ENCODE measurements at regions not wholly inside any gene's neighbourhood (a gene's known extent, or its start where the extent isn't known, plus 50 kb on each side); places are given as distances from the start of the nearest gene placed in this dataset.

- intact Hi-C loops (cut with DNase I; ENCODE audit: low total_unique reads): no loop called here
Observed at GRCh38 chr3:72241525-72241924, 456.6 kb upstream of the PROK2 start.

DNA sequence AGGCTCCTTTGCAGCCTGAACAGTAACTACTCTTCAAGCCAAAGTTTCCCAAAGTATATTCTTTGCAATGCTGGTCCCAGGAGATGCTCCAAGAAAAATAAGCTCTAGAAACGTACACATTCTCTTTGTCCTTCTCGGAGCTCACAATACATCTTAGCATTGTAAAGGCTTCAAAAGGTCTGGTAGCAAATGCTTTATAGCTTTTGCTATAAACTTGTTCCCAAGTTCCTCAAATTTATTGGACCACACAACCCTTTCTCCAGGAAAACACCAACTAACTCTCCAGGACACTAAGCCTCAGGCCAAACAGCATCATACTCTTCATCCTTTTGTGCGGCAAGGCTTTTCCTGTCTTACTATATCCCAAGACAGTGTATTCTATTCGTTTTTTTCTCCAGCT is 455.6 kb upstream of the PROK2 start:
- TF ChIP-seq POLR2A (IDR thresholded peaks at IDR 0.05): no peak
- no peak for TF ChIP-seq EP300 (IDR thresholded peaks at IDR 0.05; ENCODE audit: low read depth)
- no peak for DNase-seq
- Histone ChIP-seq H3K36me3 (no peaks in the 10 kb centered on the region), H3K4me3 (no peak overlapping the region), H3K27me3 (no peaks in the 10 kb centered on the region), H3K9me3 (no peaks in the 10 kb centered on the region), H3K4me1 (peaks cover 0 to 22% (median under 1%) of the 10 kb centered on the region in 4 donors), H3K27ac (no peak overlapping the region)
- intact Hi-C loops (cut with DNase I; ENCODE audit: low total_unique reads) (no loop called here), in situ Hi-C loops (cut with MboI; ENCODE audit: low pct_ligation_motif_present in 1 of 4, low pct_unique_long_range_greater_than_20kb in 1 of 4, low sequenced_read_pairs in 3 of 4) (no loop called here)
- 48 to 73% methylated on average over 2 to 4 of the region's 4 CpGs for WGBS, 2 donors (ENCODE audit: low coverage in 1 of 2)

More at GRCh38 chr3:72241525-72241924, 456.6 kb upstream of the PROK2 start:
- WGBS, 2 donors (ENCODE audit: low coverage in 1 of 2): 67 to 88% methylated on average over 1 of the region's 1 CpG
- Histone ChIP-seq H3K36me3 (no peaks in the 10 kb centered on the region), H3K4me1 (peaks cover 0 to 23% (median 4%) of the 10 kb centered on the region in 4 donors), H3K27ac (no peak overlapping the region), H3K9me3 (no peaks in the 10 kb centered on the region), H3K27me3 (no peaks in the 10 kb centered on the region), H3K4me3 (no peak overlapping the region)
- no peak for DNase-seq
- in situ Hi-C loops (cut with MboI; ENCODE audit: low pct_ligation_motif_present in 1 of 4, low pct_unique_long_range_greater_than_20kb in 1 of 4, low sequenced_read_pairs in 3 of 4): no loop called here
- TF ChIP-seq EP300 (IDR thresholded peaks at IDR 0.05; ENCODE audit: low read depth): no peak
- TF ChIP-seq, protein P1, sequence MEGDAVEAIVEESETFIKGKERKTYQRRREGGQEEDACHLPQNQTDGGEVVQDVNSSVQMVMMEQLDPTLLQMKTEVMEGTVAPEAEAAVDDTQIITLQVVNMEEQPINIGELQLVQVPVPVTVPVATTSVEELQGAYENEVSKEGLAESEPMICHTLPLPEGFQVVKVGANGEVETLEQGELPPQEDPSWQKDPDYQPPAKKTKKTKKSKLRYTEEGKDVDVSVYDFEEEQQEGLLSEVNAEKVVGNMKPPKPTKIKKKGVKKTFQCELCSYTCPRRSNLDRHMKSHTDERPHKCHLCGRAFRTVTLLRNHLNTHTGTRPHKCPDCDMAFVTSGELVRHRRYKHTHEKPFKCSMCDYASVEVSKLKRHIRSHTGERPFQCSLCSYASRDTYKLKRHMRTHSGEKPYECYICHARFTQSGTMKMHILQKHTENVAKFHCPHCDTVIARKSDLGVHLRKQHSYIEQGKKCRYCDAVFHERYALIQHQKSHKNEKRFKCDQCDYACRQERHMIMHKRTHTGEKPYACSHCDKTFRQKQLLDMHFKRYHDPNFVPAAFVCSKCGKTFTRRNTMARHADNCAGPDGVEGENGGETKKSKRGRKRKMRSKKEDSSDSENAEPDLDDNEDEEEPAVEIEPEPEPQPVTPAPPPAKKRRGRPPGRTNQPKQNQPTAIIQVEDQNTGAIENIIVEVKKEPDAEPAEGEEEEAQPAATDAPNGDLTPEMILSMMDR (IDR thresholded peaks at IDR 0.05): no peak
- no peak for TF ChIP-seq POLR2A (IDR thresholded peaks at IDR 0.05)
- TF ChIP-seq POLR2AphosphoS5 (IDR thresholded peaks at IDR 0.05): no peak

- TF ChIP-seq POLR2A (IDR thresholded peaks at IDR 0.05) (no peak), EP300 (IDR thresholded peaks at IDR 0.05; ENCODE audit: low read depth) (no peak), POLR2AphosphoS5 (IDR thresholded peaks at IDR 0.05) (no peak)
- TF ChIP-seq, protein P1 (IDR thresholded peaks at IDR 0.05): no peak
- H3K4me3 ChIP-seq: no peak overlapping the region
- intact Hi-C loops (cut with DNase I; ENCODE audit: low total_unique reads): no loop called here
- no peaks in the 10 kb centered on the region for H3K9me3 ChIP-seq
- 60 to 72% methylated on average over 3 of the region's 3 CpGs for WGBS, 2 donors (ENCODE audit: low coverage in 1 of 2)
- H3K4me1 ChIP-seq: peaks cover 0 to 13% (median 0%) of the 10 kb centered on the region in 4 donors
- no peaks in the 10 kb centered on the region for H3K27me3 ChIP-seq
- no peaks in the 10 kb centered on the region for H3K36me3 ChIP-seq
- peak overlapping the region; percentile 36 to 64 (median 58) for H3K27ac ChIP-seq
- no peak for DNase-seq
- in situ Hi-C loops (cut with MboI; ENCODE audit: low pct_ligation_motif_present in 1 of 4, low pct_unique_long_range_greater_than_20kb in 1 of 4, low sequenced_read_pairs in 3 of 4): no loop called here
Observed at GRCh38 chr3:72238801-72239200, 453.9 kb upstream of the PROK2 start.

DNA sequence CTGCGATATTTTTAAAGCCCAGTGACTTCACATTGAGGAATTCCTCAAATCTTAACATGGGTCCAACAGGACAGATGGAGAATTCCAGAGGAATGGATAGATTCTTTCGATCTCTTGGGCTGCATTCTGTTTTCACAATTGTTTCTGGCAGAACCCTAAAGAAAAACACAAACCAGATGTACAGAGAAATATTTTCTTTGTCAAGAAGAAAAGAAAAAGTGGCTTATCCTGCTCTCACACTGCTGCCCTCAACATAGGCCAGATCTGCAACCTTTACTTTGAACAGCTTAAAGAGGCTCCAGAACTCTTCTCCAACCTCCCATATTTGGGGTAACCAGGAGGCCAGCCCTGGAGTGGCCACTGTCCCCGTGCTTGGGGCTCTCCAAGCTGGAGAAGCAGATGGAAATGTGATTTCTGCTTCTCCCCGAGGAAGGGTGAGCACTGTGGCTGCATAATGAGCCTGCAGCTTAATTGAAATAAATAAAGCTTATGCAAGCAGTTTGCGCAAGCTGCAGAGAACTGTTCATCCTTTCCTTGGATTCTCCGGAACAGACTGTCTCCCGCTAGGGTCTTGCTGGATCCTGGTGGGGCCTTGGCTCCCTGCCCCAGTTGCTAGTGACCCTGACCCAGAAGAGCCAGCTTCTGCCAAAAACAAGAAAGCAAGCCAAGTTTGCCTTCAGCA is 453.2 kb upstream of the PROK2 start:
- intact Hi-C loops (cut with DNase I; ENCODE audit: low total_unique reads) (no loop called here), in situ Hi-C loops (cut with MboI; ENCODE audit: low pct_ligation_motif_present in 1 of 4, low pct_unique_long_range_greater_than_20kb in 1 of 4, low sequenced_read_pairs in 3 of 4) (no loop called here)
- Histone ChIP-seq H3K36me3 (no peaks in the 10 kb centered on the region), H3K9me3 (no peaks in the 10 kb centered on the region), H3K27me3 (no peaks in the 10 kb centered on the region), H3K27ac (peak overlapping the region; percentile 36 to 64 (median 58)), H3K4me1 (peaks cover 0 to 15% (median 0%) of the 10 kb centered on the region in 4 donors), H3K4me3 (no peak overlapping the region)
- WGBS, 2 donors (ENCODE audit: low coverage in 1 of 2): 69 to 71% methylated on average over 2 to 7 of the region's 7 CpGs
- TF ChIP-seq POLR2A (IDR thresholded peaks at IDR 0.05) (no peak), EP300 (IDR thresholded peaks at IDR 0.05; ENCODE audit: low read depth) (no peak), POLR2AphosphoS5 (IDR thresholded peaks at IDR 0.05) (no peak)
- TF ChIP-seq, protein P1 (IDR thresholded peaks at IDR 0.05): no peak
- no peak for DNase-seq

GRCh38 chr3:72237679-72238009 is 452.7 kb upstream of the PROK2 start:
- WGBS, 2 donors (ENCODE audit: low coverage in 1 of 2): 79 to 82% methylated on average over 2 of the region's 2 CpGs
- Histone ChIP-seq H3K9me3 (no peaks in the 10 kb centered on the region), H3K36me3 (no peaks in the 10 kb centered on the region), H3K4me1 (peaks cover 0 to 15% (median 0%) of the 10 kb centered on the region in 4 donors), H3K4me3 (no peak overlapping the region), H3K27ac (peak overlapping the region; percentile 36 to 64 (median 58)), H3K27me3 (no peaks in the 10 kb centered on the region)
- intact Hi-C loops (cut with DNase I; ENCODE audit: low total_unique reads): no loop called here
- no peak for DNase-seq
- in situ Hi-C loops (cut with MboI; ENCODE audit: low pct_ligation_motif_present in 1 of 4, low pct_unique_long_range_greater_than_20kb in 1 of 4, low sequenced_read_pairs in 3 of 4): no loop called here
- no peak for TF ChIP-seq POLR2AphosphoS5 (IDR thresholded peaks at IDR 0.05)
- TF ChIP-seq POLR2A (IDR thresholded peaks at IDR 0.05): no peak
- TF ChIP-seq EP300 (IDR thresholded peaks at IDR 0.05; ENCODE audit: low read depth): no peak
- TF ChIP-seq, protein P1 (IDR thresholded peaks at IDR 0.05): no peak

Data from transverse colon (tissue), 4 donors.